GM19035 (cell line): ENCODE measurements at regions not wholly inside any gene's neighbourhood (a gene's known extent, or its start where the extent isn't known, plus 50 kb on each side); places are given as distances from the start of the nearest gene placed in this dataset.
"Not testable (repeated sequence)": the region's sequence is repeated elsewhere in the genome, so short reads cannot be mapped to it uniquely, and the experiment has no call there.

Experiments used
- ATAC-seq: cut with Tn5 transposase; IDR thresholded peaks from one replicate; pipeline ENCODE4 v1.9.1; 2021; ENCODE audit not compliant: unreplicated experiment

- no peak for ATAC-seq
Measured at GRCh38 chr3:8400911-8401310, 100.7 kb upstream of the LMCD1 start.

GRCh38 chr3:8403996-8404395, 97.6 kb upstream of the LMCD1 start:
- no peak for ATAC-seq

DNA sequence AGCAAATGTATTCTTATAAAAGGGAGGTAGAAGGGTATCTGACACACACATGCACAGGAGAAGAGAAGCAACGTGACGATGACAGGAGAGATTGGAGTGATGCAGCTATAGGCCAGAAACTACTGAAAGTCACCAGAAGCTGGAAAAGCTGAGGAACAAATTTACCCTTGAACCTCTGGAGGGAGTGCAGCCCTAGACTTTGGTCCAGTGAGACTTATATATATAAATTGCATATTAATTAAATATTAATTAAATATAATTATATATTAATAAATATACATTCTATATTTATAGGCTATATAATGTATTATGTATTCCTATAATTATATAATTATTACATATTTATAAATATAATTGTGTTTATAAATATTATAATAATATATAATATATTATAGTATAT, 96.5 kb upstream of the LMCD1 start:
- no peak for ATAC-seq

- ATAC-seq = no peak
Measured at GRCh38 chr3:8406479-8406878, 95.1 kb upstream of the LMCD1 start.

GRCh38 chr3:8413337-8413926, 88.2 kb upstream of the LMCD1 start:
- no peak for ATAC-seq

DNA sequence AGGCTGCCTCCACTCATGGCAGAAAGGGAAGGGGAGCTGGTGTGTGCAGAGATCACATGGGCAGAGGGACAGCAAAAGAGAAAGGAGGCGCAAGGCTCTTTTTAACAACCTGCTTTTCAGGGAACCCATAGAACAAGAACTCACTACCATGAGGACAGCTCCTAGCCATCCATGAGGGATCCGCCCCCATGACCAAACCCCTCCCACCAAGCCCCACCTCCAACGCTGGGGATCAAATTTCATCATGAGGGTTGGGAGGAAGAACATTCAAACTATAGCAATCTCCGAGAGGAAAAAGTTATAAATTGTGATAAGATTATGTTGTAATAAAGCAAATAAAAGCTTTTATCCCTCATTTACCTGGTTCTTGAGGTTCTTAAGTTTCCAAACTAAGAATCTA, 84.7 kb upstream of the LMCD1 start:
- no peak for ATAC-seq

GRCh38 chr3:8420612-8421011, 81.0 kb upstream of the LMCD1 start:
- ATAC-seq = no peak

- ATAC-seq = no peak
Measured at GRCh38 chr3:8421267-8421666, 80.4 kb upstream of the LMCD1 start.

DNA sequence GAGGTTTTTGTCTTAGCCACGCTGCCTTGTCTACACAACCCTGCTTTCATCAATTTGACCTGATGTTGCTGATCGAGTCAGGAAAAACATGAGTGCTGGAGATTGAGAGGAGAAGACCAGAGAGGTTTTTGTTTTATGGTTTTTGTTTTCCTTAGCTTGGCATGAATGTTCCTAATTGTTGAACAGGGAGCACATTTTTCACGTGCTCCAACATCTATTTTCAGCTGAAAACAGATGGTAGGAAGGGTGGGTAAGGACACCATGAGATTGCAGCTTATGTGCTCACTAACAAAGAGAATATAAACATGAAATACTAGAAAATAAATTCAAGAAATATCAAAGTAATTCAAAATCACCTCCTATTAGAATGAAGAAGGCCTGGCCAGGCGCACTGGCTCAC, 79.9 kb upstream of the LMCD1 start:
- no peak for ATAC-seq

DNA sequence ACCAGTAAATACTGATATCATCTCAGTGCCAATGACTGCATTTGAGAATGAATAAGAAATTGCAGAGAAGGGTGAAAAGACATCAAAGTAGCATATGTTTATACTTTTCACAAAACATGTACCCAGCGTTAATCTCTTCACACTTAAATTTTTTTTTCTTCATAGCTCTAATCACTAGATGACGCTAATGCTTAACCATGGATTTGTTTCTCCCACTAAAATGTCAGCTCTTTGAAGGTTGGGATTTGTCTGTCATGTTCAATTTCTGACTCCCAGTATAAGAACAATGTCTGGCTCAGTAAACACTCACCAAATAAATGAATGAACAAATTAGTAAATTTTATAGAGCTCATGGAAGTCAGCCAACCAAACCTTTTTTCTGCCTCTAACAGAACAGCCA, 78.3 kb upstream of the LMCD1 start:
- ATAC-seq = no peak

- ATAC-seq = no peak
Measured at GRCh38 chr3:8424281-8424680, 77.3 kb upstream of the LMCD1 start.

- ATAC-seq = no peak
Measured at GRCh38 chr3:8436661-8437287, 64.8 kb upstream of the LMCD1 start.

- ATAC-seq = no peak
Measured at GRCh38 chr3:8438507-8439079, 63.0 kb upstream of the LMCD1 start.

GRCh38 chr3:8440142-8440541, 61.5 kb upstream of the LMCD1 start:
- not testable (repeated sequence) for ATAC-seq

GRCh38 chr3:8441969-8442559, 59.6 kb upstream of the LMCD1 start:
- ATAC-seq = no peak

DNA sequence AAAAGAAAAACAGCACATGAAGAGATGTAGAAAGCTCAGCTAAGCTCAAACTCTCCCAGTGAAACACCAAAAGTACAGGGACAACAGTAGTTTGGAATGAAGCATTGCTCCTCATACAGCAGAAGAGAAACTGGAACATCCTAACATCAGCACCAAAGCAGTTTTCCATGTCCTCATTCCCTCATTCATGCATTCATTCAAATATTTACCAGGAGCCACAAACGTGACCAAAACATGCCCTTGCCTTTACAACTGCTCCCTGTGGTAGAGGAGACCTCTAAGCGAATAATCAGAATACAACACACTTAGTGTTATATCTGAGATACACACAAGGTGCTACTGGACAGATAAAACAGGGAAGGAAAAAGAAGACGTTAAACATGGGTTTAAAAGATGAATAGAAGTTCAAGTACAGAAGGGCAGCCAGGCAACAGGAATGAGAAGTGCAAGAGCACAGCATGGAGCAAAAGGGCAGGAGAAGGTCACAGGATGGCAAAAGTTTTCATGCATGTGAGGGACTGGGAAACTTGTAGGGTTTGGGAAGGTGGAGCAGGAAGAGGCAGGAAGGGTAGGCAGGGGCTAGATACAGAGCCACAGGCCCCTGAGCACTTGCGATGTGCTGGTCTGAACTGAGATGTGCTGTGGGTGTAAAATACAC, 58.5 kb upstream of the LMCD1 start:
- no peak for ATAC-seq

DNA sequence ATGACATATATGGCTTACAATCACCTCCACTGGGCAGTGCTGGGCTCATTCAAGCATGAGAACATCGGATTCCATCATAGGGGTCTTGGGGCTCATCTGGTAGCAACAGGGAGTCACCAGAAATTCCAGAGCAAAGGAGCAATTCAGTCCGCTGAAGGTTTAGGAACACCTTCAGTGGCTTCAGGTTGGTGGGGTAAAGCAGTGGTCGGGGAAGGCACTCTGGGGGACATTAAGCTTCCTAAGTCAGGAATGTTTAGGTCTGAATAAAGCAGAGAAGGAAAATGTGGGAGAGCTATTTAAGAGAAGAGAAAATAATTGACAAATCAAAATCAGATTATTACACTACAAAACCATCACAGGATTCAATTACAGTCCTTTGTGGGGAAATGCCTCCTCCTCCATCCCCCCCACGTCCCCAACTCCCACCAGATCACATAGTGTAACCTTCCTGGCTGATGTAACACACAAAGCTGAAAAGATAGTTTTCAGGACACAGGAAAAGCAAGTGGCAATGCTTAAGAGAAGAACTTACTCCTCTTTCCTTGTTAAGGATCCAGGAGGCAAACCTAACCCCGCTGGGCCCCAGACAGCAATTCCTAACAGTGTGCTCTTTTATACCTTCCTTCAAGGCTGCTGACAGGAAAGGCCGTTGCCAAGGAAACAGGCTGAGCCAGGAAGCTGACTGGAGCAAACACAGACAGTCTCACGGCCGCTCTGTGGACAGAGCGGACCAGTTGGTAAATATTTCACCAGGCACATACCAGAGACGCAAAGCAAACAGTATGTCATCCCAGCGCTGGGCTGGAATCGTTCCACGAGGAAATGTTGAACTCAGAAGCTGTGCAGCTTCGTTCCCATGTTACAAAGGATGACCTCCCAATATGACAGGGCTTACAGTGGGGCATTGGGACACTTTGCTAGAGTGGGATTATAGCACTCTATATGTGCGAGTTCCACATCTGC, 57.5 kb upstream of the LMCD1 start:
- ATAC-seq = no peak

GRCh38 chr3:8444883-8445282, 56.7 kb upstream of the LMCD1 start:
- no peak for ATAC-seq

- ATAC-seq = no peak
Measured at GRCh38 chr3:8445861-8446260, 55.8 kb upstream of the LMCD1 start.

DNA sequence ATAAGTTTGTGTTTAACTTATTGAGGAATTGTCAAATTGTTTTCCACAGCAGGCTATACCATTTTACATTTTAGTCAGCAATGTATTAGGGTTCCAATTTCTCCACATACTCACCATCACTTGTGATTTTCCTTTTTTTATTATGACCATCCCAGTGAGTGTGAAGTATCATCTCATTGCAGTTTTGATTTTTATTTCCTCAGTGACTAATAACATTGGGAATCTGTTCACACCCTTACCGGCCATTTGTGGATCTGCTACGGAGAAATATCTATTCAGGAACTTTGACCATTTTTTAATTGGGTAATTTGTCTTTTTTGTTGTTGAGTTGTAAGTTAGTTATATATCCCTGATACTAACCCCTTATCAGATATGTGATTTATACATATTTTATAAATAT, 54.8 kb upstream of the LMCD1 start:
- no peak for ATAC-seq

DNA sequence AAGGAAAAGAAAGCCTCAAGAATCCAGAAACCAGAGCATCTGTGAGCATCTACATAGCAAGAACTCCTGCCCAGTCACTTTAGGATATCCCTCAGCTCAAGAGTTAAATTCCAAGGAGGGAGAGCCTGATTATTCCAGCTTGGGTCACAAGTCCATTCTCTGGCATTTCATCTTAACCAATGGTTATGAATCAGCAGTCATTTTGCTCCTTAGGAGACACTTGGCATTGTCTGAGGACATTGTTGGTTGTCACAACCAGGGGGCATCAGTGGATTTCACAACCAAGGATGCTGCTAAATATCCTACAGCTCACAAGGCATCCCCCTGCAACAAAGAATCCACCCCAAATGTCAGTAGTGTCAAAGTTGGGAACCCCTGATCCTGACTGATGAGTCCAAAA, 51.0 kb upstream of the LMCD1 start:
- no peak for ATAC-seq
